ENCODE measurements at regions not wholly inside any gene's neighbourhood (a gene's known extent, or its start where the extent isn't known, plus 50 kb on each side); places are given as distances from the start of the nearest gene placed in this dataset.

DNA sequence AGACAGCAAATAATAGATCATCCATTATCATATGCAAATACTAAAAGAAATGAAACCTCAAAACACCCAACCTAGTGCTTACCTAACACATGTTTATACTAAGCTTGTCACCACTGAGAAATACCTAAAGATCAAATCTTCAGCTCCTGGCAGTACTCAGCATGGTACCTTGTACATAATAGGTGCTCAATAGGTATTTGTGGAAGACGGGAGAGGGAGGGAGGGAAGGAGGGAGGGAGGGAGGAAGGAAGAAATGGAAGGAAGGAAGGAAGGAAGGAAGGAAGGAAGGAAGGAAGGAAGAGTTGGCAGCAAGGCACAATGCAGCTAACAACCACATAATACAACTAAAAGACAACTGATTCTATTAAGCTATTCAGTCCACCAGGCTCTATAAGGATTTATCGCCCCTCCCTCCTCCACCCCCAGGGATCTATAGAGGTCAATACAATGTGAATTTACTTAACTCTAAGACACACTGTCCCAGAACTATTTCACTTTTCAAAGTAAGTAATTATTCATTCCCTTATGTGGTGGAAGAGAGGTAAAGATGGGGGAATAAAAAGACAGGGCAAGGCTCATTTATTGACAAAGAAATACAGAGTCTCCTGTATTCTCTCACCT is 328.9 kb downstream of the PAPSS1 start:
- no peak for DNase-seq (ENCODE audit: low spot score)
- Histone ChIP-seq H3K27me3 (replicated peaks; ENCODE audit: insufficient read depth) (no peaks in the 10 kb centered on the region), H3K4me3 (no peak overlapping the region), H3K9me3 (no peaks in the 10 kb centered on the region), H3K4me1 (replicated peaks) (peaks cover 3% of the 10 kb centered on the region), H3K27ac (no peak overlapping the region), H3K36me3 (no peaks in the 10 kb centered on the region)
- TF ChIP-seq POLR2AphosphoS5 (IDR thresholded peaks at IDR 0.05) (no peak), POLR2A (IDR thresholded peaks at IDR 0.05) (no peak)
- TF ChIP-seq, protein P1, sequence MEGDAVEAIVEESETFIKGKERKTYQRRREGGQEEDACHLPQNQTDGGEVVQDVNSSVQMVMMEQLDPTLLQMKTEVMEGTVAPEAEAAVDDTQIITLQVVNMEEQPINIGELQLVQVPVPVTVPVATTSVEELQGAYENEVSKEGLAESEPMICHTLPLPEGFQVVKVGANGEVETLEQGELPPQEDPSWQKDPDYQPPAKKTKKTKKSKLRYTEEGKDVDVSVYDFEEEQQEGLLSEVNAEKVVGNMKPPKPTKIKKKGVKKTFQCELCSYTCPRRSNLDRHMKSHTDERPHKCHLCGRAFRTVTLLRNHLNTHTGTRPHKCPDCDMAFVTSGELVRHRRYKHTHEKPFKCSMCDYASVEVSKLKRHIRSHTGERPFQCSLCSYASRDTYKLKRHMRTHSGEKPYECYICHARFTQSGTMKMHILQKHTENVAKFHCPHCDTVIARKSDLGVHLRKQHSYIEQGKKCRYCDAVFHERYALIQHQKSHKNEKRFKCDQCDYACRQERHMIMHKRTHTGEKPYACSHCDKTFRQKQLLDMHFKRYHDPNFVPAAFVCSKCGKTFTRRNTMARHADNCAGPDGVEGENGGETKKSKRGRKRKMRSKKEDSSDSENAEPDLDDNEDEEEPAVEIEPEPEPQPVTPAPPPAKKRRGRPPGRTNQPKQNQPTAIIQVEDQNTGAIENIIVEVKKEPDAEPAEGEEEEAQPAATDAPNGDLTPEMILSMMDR (IDR thresholded peaks at IDR 0.05) = no peak
- 93% methylated on average over 2 of the region's 2 CpGs for WGBS
- intact Hi-C loops (cut with DNase I) = no loop called here

DNA sequence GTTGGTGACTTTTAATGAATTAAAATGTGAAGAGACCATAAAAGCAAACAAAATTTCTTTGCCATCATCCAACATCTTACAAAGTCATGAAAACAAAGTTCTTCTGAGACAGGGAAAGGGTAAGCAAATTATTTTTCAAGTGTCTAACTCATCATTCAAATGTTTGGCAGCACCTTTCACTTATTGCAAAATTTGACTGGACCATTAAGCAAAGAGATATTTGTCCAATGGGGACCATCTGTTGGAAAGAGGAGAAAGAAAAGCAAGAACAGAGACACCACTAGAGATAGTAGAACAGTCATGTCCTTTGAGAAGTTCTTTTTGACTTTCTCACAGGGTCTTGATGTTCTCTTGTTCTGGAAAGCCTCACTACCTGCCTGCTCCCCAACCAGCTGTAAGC is 330.1 kb downstream of the PAPSS1 start:
- intact Hi-C loops (cut with DNase I) = no loop called here
- H3K4me1 ChIP-seq (replicated peaks) = peaks cover 3% of the 10 kb centered on the region
- H3K36me3 ChIP-seq = no peaks in the 10 kb centered on the region
- no peaks in the 10 kb centered on the region for H3K9me3 ChIP-seq
- DNase-seq (ENCODE audit: low spot score) = no peak
- H3K27ac ChIP-seq = no peak overlapping the region
- no peak overlapping the region for H3K4me3 ChIP-seq
- H3K27me3 ChIP-seq (replicated peaks; ENCODE audit: insufficient read depth) = no peaks in the 10 kb centered on the region
- TF ChIP-seq, protein P1 (IDR thresholded peaks at IDR 0.05) = no peak
- TF ChIP-seq POLR2A (IDR thresholded peaks at IDR 0.05) (no peak), POLR2AphosphoS5 (IDR thresholded peaks at IDR 0.05) (no peak)

DNA sequence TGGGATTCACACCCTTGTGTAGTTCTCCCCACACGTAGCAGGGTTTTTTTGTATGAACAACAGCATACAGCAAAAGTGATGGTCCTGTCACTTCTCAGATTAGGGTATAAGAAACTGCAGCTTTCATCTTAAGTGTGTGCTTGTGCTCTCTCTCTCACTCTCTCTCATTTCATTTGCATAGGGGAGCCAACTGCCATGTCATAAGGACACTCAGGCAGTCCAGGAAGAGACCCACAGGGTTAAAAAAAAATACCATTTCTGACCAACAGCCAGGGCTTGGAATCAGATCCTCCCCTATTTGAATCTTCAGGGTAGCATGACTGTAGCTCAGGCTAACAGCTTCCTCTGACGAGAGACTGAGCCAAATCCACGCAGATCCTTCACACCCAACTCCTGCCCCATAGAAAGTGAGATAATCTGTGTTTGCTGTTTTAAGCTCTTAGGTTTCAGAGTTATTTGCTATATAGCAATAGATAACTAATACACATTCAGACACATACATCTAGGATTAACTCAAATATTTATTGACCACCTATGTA is 331.2 kb downstream of the PAPSS1 start:
- WGBS = 66% methylated on average over 3 of the region's 3 CpGs
- no peak for DNase-seq (ENCODE audit: low spot score)
- Histone ChIP-seq H3K9me3 (no peaks in the 10 kb centered on the region), H3K4me1 (replicated peaks) (peaks cover 3% of the 10 kb centered on the region), H3K27ac (no peak overlapping the region), H3K27me3 (replicated peaks; ENCODE audit: insufficient read depth) (no peaks in the 10 kb centered on the region), H3K36me3 (no peaks in the 10 kb centered on the region), H3K4me3 (no peak overlapping the region)
- intact Hi-C loops (cut with DNase I) = no loop called here
- TF ChIP-seq POLR2AphosphoS5 (IDR thresholded peaks at IDR 0.05) = no peak
- TF ChIP-seq, protein P1 (IDR thresholded peaks at IDR 0.05) = no peak
- TF ChIP-seq POLR2A (IDR thresholded peaks at IDR 0.05) = no peak

DNA sequence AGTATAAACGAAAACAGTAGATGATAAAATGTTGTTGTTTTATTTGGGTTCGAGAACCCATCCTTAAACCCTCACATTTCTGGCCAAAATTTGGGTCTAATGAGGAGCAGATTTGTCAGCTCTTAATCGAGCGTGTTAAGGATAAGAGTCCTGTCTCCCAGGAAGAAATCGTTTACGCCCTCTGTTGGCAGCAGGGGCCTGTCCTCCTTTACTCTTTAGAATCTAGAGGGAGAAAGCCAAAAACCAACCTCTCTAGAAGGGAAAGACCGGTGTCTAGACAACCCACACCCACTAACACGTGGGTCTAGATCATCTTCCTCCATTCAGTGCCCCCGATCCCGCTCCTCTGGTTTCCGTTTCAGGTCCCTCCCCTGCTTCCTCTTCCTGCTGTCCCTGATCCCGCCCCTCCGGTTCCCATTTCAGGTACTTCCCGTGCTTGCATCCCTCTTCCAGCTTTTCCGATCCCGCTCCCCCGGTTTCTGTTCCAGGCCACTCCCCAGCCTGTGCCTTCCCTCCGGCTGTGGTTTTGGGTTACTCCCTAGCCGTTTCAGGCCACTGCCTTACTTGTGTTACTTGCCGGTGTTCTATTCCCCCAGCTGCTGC is 339.1 kb downstream of the PAPSS1 start:
- no peaks in the 10 kb centered on the region for H3K36me3 ChIP-seq
- no peak overlapping the region for H3K27ac ChIP-seq
- DNase-seq (ENCODE audit: low spot score) = no peak
- H3K27me3 ChIP-seq (replicated peaks; ENCODE audit: insufficient read depth) = no peaks in the 10 kb centered on the region
- H3K4me1 ChIP-seq (replicated peaks) = no peaks in the 10 kb centered on the region
- intact Hi-C loops (cut with DNase I) = no loop called here
- TF ChIP-seq, protein P1 (IDR thresholded peaks at IDR 0.05) = no peak
- TF ChIP-seq POLR2A (IDR thresholded peaks at IDR 0.05) (no peak), POLR2AphosphoS5 (IDR thresholded peaks at IDR 0.05) (no peak)
- H3K4me3 ChIP-seq = no peak overlapping the region
- no peaks in the 10 kb centered on the region for H3K9me3 ChIP-seq
- WGBS = 92% methylated on average over 20 of the region's 20 CpGs

DNA sequence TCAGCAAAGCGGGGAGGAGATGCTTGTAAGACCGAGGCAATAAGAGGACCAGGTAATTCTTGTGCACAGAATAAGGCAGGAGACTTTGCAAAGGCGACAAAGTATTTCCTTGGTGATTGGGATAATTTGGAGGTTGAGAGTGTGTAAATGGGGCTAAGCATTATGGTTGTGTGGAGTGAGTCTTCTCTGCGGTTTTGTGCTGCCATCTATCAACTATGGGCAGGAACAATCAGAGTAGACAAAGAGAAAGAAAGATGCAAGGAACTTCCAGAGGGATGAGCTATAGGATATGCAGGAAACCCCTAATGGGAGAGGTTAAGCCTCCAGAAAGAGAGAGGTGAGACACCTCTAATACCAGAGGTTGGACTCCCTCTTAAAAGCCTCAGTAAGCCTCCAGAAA is 339.8 kb downstream of the PAPSS1 start:
- no peak for TF ChIP-seq POLR2AphosphoS5 (IDR thresholded peaks at IDR 0.05)
- TF ChIP-seq, protein P1 (IDR thresholded peaks at IDR 0.05) = no peak
- no peak for TF ChIP-seq POLR2A (IDR thresholded peaks at IDR 0.05)

More for the DNA sequence above, 339.8 kb downstream of the PAPSS1 start:
- no peaks in the 10 kb centered on the region for H3K27me3 ChIP-seq (replicated peaks; ENCODE audit: insufficient read depth)
- WGBS = 94% methylated on average over 4 of the region's 4 CpGs
- H3K9me3 ChIP-seq = no peaks in the 10 kb centered on the region
- intact Hi-C loops (cut with DNase I) = no loop called here
- H3K4me1 ChIP-seq (replicated peaks) = no peaks in the 10 kb centered on the region
- no peak overlapping the region for H3K27ac ChIP-seq
- H3K4me3 ChIP-seq = no peak overlapping the region
- no peaks in the 10 kb centered on the region for H3K36me3 ChIP-seq
- DNase-seq (ENCODE audit: low spot score) = no peak

Data from prostate gland (tissue), 2 donors.